ENCODE measurements at regions not wholly inside any gene's neighbourhood (a gene's known extent, or its start where the extent isn't known, plus 50 kb on each side); places are given as distances from the start of the nearest gene placed in this dataset.

DNA sequence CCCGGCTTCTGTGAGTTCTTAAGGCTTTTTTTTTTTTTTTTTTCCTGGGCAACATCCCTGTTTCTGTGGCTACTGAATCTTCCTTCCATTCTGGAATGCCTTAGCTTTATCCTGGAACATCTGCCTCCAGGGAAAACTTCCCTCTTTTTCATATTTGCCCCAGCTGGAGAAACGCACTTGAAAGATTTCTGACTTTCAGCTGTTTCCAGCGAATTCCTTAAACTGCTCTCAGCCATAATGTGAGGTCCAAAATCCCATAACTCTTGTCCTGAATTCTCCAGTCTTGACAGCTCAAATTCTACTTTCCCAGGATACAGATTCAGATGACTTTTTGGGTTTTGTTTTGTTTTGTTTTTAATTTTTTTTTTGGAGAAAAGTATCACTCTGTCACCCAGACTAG, 263.6 kb upstream of the AUTS2 start:
- H3K27ac ChIP-seq: no peak overlapping the region
- no peak for TF ChIP-seq CTCF (conservative IDR thresholded peaks at IDR 0.05)

- no peak overlapping the region for H3K27ac ChIP-seq
- TF ChIP-seq CTCF (conservative IDR thresholded peaks at IDR 0.05): no peak
These were observed 262.9 kb upstream of the AUTS2 start for GRCh38 chr7:69335331-69335730.

- no peak overlapping the region for H3K27ac ChIP-seq
- no peak for TF ChIP-seq CTCF (conservative IDR thresholded peaks at IDR 0.05)
These were observed 261.3 kb upstream of the AUTS2 start for GRCh38 chr7:69336976-69337375.

GRCh38 chr7:69338144-69338543, 260.1 kb upstream of the AUTS2 start:
- no peak overlapping the region for H3K27ac ChIP-seq
- TF ChIP-seq CTCF (conservative IDR thresholded peaks at IDR 0.05): no peak

GRCh38 chr7:69341288-69341687, 257.0 kb upstream of the AUTS2 start:
- TF ChIP-seq CTCF (conservative IDR thresholded peaks at IDR 0.05): no peak
- H3K27ac ChIP-seq: no peak overlapping the region

- no peak for TF ChIP-seq CTCF (conservative IDR thresholded peaks at IDR 0.05)
- H3K27ac ChIP-seq: no peak overlapping the region
These were observed 256.0 kb upstream of the AUTS2 start for GRCh38 chr7:69342154-69342884.

DNA sequence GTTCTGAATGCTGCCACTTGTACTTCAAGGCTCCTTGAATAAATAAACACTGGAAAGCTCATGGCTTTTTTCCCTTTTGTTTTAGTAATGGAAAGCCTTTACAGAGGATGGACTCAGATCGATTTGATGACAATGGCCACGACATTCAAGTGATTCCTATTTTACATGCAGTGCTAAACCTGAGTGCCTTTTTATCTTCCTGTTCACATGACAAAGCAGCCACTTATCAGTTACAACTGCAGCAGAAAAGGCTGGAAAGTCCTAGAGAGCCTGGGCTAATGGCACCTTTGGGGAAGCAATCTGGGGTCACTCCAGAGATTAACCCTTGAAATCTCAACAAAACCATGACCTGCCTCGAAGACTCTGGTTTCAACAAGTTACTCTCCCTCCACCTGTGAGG, 249.0 kb upstream of the AUTS2 start:
- no peak overlapping the region for H3K27ac ChIP-seq
- TF ChIP-seq CTCF (conservative IDR thresholded peaks at IDR 0.05): no peak

All from VCaP (cell line).